GM12872 (cell line): ENCODE measurements at regions not wholly inside any gene's neighbourhood (a gene's known extent, or its start where the extent isn't known, plus 50 kb on each side); places are given as distances from the start of the nearest gene placed in this dataset.
A peak's percentile ranks its signal among the peaks of the same experiment; 100 is the strongest.

Experiments
- CTCF ChIP-seq: IDR thresholded peaks from 3 replicates; pipeline ENCODE4 v1.5.1; 2011; ENCODE audit warnings: low read depth, mild to moderate bottlenecking, low read length, moderate library complexity; ENCODE audit not compliant: insufficient read depth

GRCh38 chr5:164500856-164501255, 995.4 kb downstream of the MAT2B start:
- TF ChIP-seq CTCF = no peak

GRCh38 chr5:164501344-164501743, 995.9 kb downstream of the MAT2B start:
- no peak for TF ChIP-seq CTCF

GRCh38 chr5:164504141-164504772, 998.8 kb downstream of the MAT2B start:
- peak; percentile 72 for TF ChIP-seq CTCF

GRCh38 chr5:164505791-164506190, 1000.4 kb downstream of the MAT2B start:
- TF ChIP-seq CTCF = no peak

GRCh38 chr5:164518067-164518740, 1012.8 kb downstream of the MAT2B start:
- no peak for TF ChIP-seq CTCF

- no peak for TF ChIP-seq CTCF
Observed at GRCh38 chr5:164518741-164519080, 1013.3 kb downstream of the MAT2B start.

- TF ChIP-seq CTCF = no peak
Observed at GRCh38 chr5:164532235-164532900, 1026.9 kb downstream of the MAT2B start.
